Naive thymus-derived CD4-positive, alpha-beta T cell (primary cell): ENCODE measurements at regions not wholly inside any gene's neighbourhood (a gene's known extent, or its start where the extent isn't known, plus 50 kb on each side); places are given as distances from the start of the nearest gene placed in this dataset.

Experiments used
- ATAC-seq: fragments of 150-1000 bp; cut with Tn5 transposase; 2 replicates; pipeline ENCODE4 v1.10.0; 2021; ENCODE audit warnings: mild to moderate bottlenecking, moderate library complexity
- CTCF ChIA-PET: fragments of 350-600 bp; sonication (Branson Sonifier 250); formaldehyde crosslinking; loops from one replicate; lab custom pipeline; 2021; ENCODE audit warnings: antibody characterized with exemption; lab: Charles Lee
- POLR2A ChIA-PET: fragments of 350-600 bp; sonication (Branson Sonifier 250); formaldehyde crosslinking; loops from one replicate; lab custom pipeline; 2021; ENCODE audit warnings: antibody characterized with exemption, inconsistent platforms; lab: Charles Lee
- DNase-seq, 9 donors: peaks; one replicate each; pipeline versions ENCODE4 v3.0.0 to v3.0.0-alpha.2; 2020 to 2022; ENCODE audit warnings: mixed read lengths in 1 of 9
- H3K27ac ChIP-seq: one replicate; pipeline ENCODE4 v1.7.0; 2013; ENCODE audit warnings: mild to moderate bottlenecking, low read depth, low read length, moderate library complexity
- H3K27me3 ChIP-seq, 2 donors: one replicate each; pipeline ENCODE4 v1.7.0; 2013; ENCODE audit warnings: low read length in 2 of 2, mild to moderate bottlenecking in 2 of 2, moderate library complexity in 2 of 2; ENCODE audit not compliant: control insufficient read depth in 2 of 2, insufficient read depth in 2 of 2
- H3K36me3 ChIP-seq, 3 experiments: 1 replicate in 2 of 3; 2 replicates in 1 of 3; pipeline ENCODE4 v1.7.0; 2013; ENCODE audit warnings: low read length in 3 of 3, mild to moderate bottlenecking in 3 of 3, moderate library complexity in 1 of 3; ENCODE audit not compliant: insufficient read depth in 3 of 3, control insufficient read depth in 2 of 3
- H3K4me1 ChIP-seq, 2 donors: one replicate each; pipeline ENCODE4 v1.7.0; 2013; ENCODE audit warnings: low read length in 2 of 2, mild to moderate bottlenecking in 2 of 2, moderate library complexity in 1 of 2; ENCODE audit not compliant: control insufficient read depth in 2 of 2, insufficient read depth in 2 of 2
- H3K4me3 ChIP-seq: 2 replicates; pipeline ENCODE4 v1.7.0; 2013; ENCODE audit warnings: mild to moderate bottlenecking, low read length
- H3K9me3 ChIP-seq, 3 experiments: 1 replicate in 2 of 3; 2 replicates in 1 of 3; pipeline ENCODE4 v1.7.0; 2013; ENCODE audit warnings: low read length in 3 of 3; ENCODE audit not compliant: control insufficient read depth in 2 of 3
- H3K27ac Mint-ChIP-seq, 9 donors: one replicate each; pipeline ENCODE4 v1.8.0; 2020 to 2022; ENCODE audit warnings: mixed read lengths in 9 of 9, mild to moderate bottlenecking in 8 of 9, moderate library complexity in 5 of 9, inconsistent platforms in 2 of 9
- H3K27me3 Mint-ChIP-seq, 5 donors: one replicate each; pipeline ENCODE4 v1.8.0; 2021 to 2022; ENCODE audit warnings: mixed read lengths in 5 of 5, mild to moderate bottlenecking in 1 of 5
- H3K36me3 Mint-ChIP-seq, 5 donors: one replicate each; pipeline ENCODE4 v1.8.0; 2020 to 2022; ENCODE audit warnings: mixed read lengths in 5 of 5, mild to moderate bottlenecking in 3 of 5, inconsistent platforms in 1 of 5
- H3K4me1 Mint-ChIP-seq, 7 donors: one replicate each; pipeline ENCODE4 v1.8.0; 2020 to 2022; ENCODE audit warnings: mixed read lengths in 7 of 7, mild to moderate bottlenecking in 3 of 7, inconsistent platforms in 1 of 7
- H3K4me3 Mint-ChIP-seq, 10 donors: one replicate each; pipeline ENCODE4 v1.8.0; 2020 to 2022; ENCODE audit warnings: mild to moderate bottlenecking in 10 of 10, mixed read lengths in 10 of 10, moderate library complexity in 6 of 10, inconsistent platforms in 2 of 10
- H3K9me3 Mint-ChIP-seq, 11 donors: one replicate each; pipeline ENCODE4 v1.8.0; 2020 to 2022; ENCODE audit warnings: mixed read lengths in 11 of 11, mild to moderate bottlenecking in 4 of 11, inconsistent platforms in 1 of 11, moderate library complexity in 1 of 11
- intact Hi-C, 2 donors: fragments of 100-400 bp; cut with micrococcal nuclease; formaldehyde crosslinking; loops; one replicate each; pipeline ENCODE4 v1.15.1; 2023

DNA sequence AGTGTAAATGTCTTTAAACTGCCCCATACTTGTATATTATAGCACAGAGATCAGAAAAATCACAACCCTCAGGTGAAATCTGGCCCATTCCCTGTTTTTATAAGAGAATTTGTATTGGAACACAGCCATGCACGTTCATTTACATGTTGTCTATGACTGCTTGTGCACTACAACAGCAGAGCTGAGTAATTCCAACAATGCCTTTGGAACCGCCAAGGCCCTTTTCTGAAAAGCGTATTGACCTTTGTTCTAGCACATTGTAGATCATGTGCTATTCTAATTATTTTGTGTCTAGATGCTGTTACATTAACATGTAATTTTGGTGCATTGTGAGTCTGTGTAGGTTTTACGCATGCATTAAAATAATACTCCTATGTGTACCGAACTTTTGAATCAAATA, 339.6 kb downstream of the CHRM3 start:
- H3K4me1 Mint-ChIP-seq: peaks cover 20 to 69% (median 56%) of the 10 kb centered on the region in 7 donors
- H3K9me3 Mint-ChIP-seq: peaks cover 0 to 10% (median 6%) of the 10 kb centered on the region in 11 donors
- Histone ChIP-seq H3K4me3 (no peak overlapping the region), H3K9me3 (no peaks in the 10 kb centered on the region), H3K27me3 (no peaks in the 10 kb centered on the region), H3K27ac (no peak overlapping the region), H3K36me3 (no peaks in the 10 kb centered on the region), H3K4me1 (peaks cover 0 to 22% of the 10 kb centered on the region in 2 donors)
- ChIA-PET POLR2A (interaction anchor here (0.8 to 1.2 kb wide), 2 partner anchors 14 to 16 kb away, joined by 3 read pairs; no protein-coding TSS in a partner anchor), CTCF (interaction anchor here (0.7 to 1.5 kb wide), 4 partner anchors 8 to 258 kb away, joined by 3 to 5 read pairs (median 3); no protein-coding TSS in a partner anchor)
- ATAC-seq: no peak
- no peaks in the 10 kb centered on the region for H3K27me3 Mint-ChIP-seq
- intact Hi-C loops: no loop called here
- no peak for DNase-seq
- peak overlapping the region in 1 of 10 donors; percentile 4 for H3K4me3 Mint-ChIP-seq
- H3K36me3 Mint-ChIP-seq: peaks cover 0 to 16% (median 15%) of the 10 kb centered on the region in 5 donors
- H3K27ac Mint-ChIP-seq: no peak overlapping the region

DNA sequence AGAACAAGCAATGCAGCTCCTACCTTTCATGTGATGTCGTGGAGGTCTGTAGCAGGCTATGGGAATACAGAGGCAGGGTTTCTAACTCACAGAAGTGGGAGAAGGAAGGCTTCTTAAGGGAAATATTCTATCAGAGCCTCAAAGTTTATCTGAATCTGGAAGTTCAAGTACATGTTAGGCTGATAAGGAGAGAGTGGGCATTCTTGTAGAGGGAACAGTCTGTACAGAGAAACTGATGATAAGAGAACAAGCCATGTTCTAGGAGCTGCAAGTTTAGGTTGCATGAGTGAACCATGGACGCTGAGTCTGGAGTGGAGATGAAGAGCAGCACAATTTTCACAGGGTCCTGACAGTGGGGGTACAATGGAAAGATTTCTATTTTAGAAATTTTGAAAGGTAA, 344.0 kb downstream of the CHRM3 start:
- peaks cover 0 to 10% (median 6%) of the 10 kb centered on the region in 11 donors for H3K9me3 Mint-ChIP-seq
- peaks cover 0 to 16% (median 15%) of the 10 kb centered on the region in 5 donors for H3K36me3 Mint-ChIP-seq
- H3K4me3 ChIP-seq: no peak overlapping the region
- no peak overlapping the region for H3K27ac ChIP-seq
- POLR2A ChIA-PET: interaction anchor here (1.0 to 1.7 kb wide), 3 partner anchors 9 to 143 kb away, joined by 3 to 4 read pairs (median 3); no protein-coding TSS in a partner anchor
- H3K27me3 Mint-ChIP-seq: no peaks in the 10 kb centered on the region
- no peaks in the 10 kb centered on the region for H3K27me3 ChIP-seq
- no peak overlapping the region for H3K27ac Mint-ChIP-seq
- H3K9me3 ChIP-seq: no peaks in the 10 kb centered on the region
- intact Hi-C loops: no loop called here
- CTCF ChIA-PET: no interaction called here
- no peaks in the 10 kb centered on the region for H3K36me3 ChIP-seq
- H3K4me3 Mint-ChIP-seq: no peak overlapping the region
- H3K4me1 Mint-ChIP-seq: peaks cover 4 to 43% (median 25%) of the 10 kb centered on the region in 7 donors
- H3K4me1 ChIP-seq: no peaks in the 10 kb centered on the region
- DNase-seq (no peak), ATAC-seq (no peak)

DNA sequence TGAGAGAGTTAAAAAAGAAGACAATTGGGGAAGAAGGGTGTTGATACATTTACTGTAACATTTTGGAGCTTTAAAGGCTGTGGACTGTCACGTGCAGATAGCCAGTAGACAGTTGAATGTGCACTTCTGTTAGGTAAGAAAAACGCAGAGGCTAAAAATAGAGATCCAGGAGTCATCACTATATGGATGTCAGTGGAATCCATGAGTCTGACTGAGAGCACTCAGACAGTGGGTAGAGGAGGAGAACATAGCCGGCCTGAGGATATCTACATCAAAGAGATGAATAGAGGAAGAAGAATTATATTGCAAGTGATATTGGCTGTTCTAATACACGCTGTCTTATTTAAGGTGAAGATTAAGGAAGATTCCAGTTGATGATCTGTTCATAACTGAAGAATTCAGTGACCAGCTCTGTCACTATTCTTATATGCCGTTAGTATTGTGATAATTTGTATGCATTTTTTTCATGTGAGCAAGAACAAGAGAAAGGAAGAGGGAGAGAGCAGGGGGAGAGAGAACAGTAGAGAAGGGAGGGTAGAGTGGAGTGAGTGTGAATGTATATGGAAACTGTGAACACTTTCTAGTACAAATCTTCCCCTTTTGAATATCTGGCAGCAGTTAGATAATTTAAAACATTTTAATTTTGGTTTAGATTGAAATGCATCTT, 344.8 kb downstream of the CHRM3 start:
- Histone ChIP-seq H3K9me3 (no peaks in the 10 kb centered on the region), H3K27me3 (no peaks in the 10 kb centered on the region), H3K27ac (no peak overlapping the region), H3K4me1 (no peaks in the 10 kb centered on the region), H3K4me3 (no peak overlapping the region), H3K36me3 (no peaks in the 10 kb centered on the region)
- DNase-seq (no peak), ATAC-seq (no peak)
- H3K4me1 Mint-ChIP-seq: peaks cover 4 to 43% (median 23%) of the 10 kb centered on the region in 7 donors
- no peak overlapping the region for H3K27ac Mint-ChIP-seq
- H3K9me3 Mint-ChIP-seq: peaks cover 0 to 10% (median 6%) of the 10 kb centered on the region in 11 donors
- no peaks in the 10 kb centered on the region for H3K27me3 Mint-ChIP-seq
- ChIA-PET POLR2A (interaction anchor here (0.9 to 1.7 kb wide), 5 partner anchors 8 to 144 kb away, joined by 3 to 5 read pairs (median 4); no protein-coding TSS in a partner anchor), CTCF (no interaction called here)
- intact Hi-C loops: loop anchor here in 1 of 2 donors (1.0 kb wide), 1 partner anchor 12 kb away; no protein-coding TSS in a partner anchor
- peaks cover 0 to 16% (median 15%) of the 10 kb centered on the region in 5 donors for H3K36me3 Mint-ChIP-seq
- no peak overlapping the region for H3K4me3 Mint-ChIP-seq

DNA sequence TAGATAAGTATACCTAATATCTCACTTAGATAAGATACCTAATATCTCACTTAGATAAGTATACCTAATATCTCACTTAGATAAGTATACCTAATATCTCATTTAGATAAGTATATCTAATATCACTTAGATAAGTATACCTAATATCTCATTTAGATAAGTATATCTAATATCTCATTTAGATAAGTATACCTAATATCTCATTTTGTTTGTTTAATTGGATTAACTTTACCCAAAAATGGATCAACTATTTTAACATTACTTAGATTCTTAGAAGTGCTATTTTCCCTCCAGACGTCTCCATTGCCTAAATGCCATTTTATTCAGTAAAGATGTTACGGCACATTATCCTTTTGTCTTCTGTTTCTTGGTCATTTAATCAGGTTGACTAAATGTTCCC, 346.4 kb downstream of the CHRM3 start:
- Histone ChIP-seq H3K27me3 (no peaks in the 10 kb centered on the region), H3K4me3 (no peak overlapping the region), H3K4me1 (no peaks in the 10 kb centered on the region), H3K27ac (no peak overlapping the region), H3K9me3 (no peaks in the 10 kb centered on the region), H3K36me3 (no peaks in the 10 kb centered on the region)
- Mint-ChIP-seq H3K36me3 (peaks cover 0 to 11% (median 10%) of the 10 kb centered on the region in 5 donors), H3K27ac (peak overlapping the region in 1 of 9 donors; percentile 11), H3K9me3 (peaks cover 0 to 9% (median 5%) of the 10 kb centered on the region in 11 donors), H3K4me3 (no peak overlapping the region), H3K27me3 (no peaks in the 10 kb centered on the region), H3K4me1 (peaks cover 4 to 29% (median 19%) of the 10 kb centered on the region in 7 donors)
- ATAC-seq (no peak), DNase-seq (no peak)
- ChIA-PET POLR2A (no interaction called here), CTCF (interaction anchor here (0.7 kb wide), 1 partner anchor 9 kb away, joined by 3 read pairs; no protein-coding TSS in a partner anchor)
- intact Hi-C loops: no loop called here

DNA sequence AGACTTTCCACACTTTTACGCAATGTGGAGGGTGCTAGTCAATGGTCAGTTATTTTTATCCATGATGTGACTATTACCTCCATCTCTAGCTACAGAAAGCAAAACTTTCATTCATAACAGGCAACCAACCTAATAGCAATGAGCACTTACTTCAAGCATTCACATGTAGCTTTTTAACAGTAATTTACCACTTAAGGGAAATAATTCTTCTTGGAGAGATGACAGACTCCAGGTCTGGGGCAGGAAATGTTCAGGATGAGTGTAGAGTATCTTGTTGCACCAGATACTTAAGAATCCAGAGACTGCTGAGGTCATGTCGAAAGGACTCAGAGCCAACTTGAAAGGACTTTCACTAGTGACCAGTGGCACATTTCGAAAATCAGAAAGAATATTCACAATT, 347.6 kb downstream of the CHRM3 start:
- Mint-ChIP-seq H3K9me3 (peaks cover 0 to 3% (median 0%) of the 10 kb centered on the region in 11 donors), H3K27ac (no peak overlapping the region), H3K4me1 (peaks cover 4 to 21% (median 17%) of the 10 kb centered on the region in 7 donors), H3K27me3 (no peaks in the 10 kb centered on the region), H3K36me3 (no peaks in the 10 kb centered on the region), H3K4me3 (no peak overlapping the region)
- POLR2A ChIA-PET: interaction anchor here (1.4 kb wide), 1 partner anchor 14 kb away, joined by 3 read pairs; no protein-coding TSS in a partner anchor
- no peak overlapping the region for H3K27ac ChIP-seq
- intact Hi-C loops: no loop called here
- CTCF ChIA-PET: interaction anchor here (0.8 kb wide), 1 partner anchor 14 kb away, joined by 3 read pairs; no protein-coding TSS in a partner anchor
- H3K27me3 ChIP-seq: no peaks in the 10 kb centered on the region
- ATAC-seq (no peak), DNase-seq (no peak)
- H3K4me1 ChIP-seq: no peaks in the 10 kb centered on the region
- H3K36me3 ChIP-seq: no peaks in the 10 kb centered on the region
- H3K9me3 ChIP-seq: no peaks in the 10 kb centered on the region
- no peak overlapping the region for H3K4me3 ChIP-seq

DNA sequence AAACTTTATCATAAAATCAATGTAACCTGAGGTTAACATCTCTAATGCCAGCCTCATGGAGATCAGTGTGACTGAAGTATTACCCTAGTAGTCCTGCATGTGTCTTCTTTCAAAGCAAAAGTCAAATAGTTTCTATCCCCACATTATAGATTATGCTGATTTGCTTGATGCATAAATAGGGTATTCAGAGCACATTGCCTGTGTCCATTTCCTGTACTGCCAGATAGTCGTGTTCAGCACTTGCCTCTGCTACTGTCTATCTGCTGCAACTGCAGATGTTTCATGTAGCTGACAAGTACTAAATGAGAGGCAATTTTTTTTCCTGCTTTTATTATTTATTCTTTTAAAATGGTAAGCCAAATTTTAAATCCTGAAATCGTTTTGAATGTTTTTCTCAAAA, 348.7 kb downstream of the CHRM3 start:
- no peak for ATAC-seq
- Mint-ChIP-seq H3K9me3 (peaks cover 0 to 5% (median 0%) of the 10 kb centered on the region in 11 donors), H3K4me3 (peak overlapping the region in 1 of 10 donors; percentile 2)

More for the DNA sequence above, 348.7 kb downstream of the CHRM3 start:
- intact Hi-C loops: no loop called here
- Histone ChIP-seq H3K27ac (no peak overlapping the region), H3K27me3 (no peaks in the 10 kb centered on the region), H3K4me1 (no peaks in the 10 kb centered on the region), H3K4me3 (no peak overlapping the region), H3K9me3 (no peaks in the 10 kb centered on the region), H3K36me3 (no peaks in the 10 kb centered on the region)
- Mint-ChIP-seq H3K27ac (peak overlapping the region in 1 of 9 donors; percentile 6), H3K36me3 (peaks cover 0 to 4% (median 0%) of the 10 kb centered on the region in 5 donors), H3K4me1 (peaks cover 9 to 29% (median 25%) of the 10 kb centered on the region in 7 donors), H3K27me3 (no peaks in the 10 kb centered on the region)
- ChIA-PET POLR2A (interaction anchor here (0.5 kb wide), 1 partner anchor 15 kb away, joined by 3 read pairs; no protein-coding TSS in a partner anchor), CTCF (interaction anchor here (1.0 kb wide), 1 partner anchor 12 kb away, joined by 3 read pairs; no protein-coding TSS in a partner anchor)
- DNase-seq: peak in 1 of 9 donors; percentile 20
